Natural killer cell (primary cell): ENCODE measurements at regions not wholly inside any gene's neighbourhood (a gene's known extent, or its start where the extent isn't known, plus 50 kb on each side); places are given as distances from the start of the nearest gene placed in this dataset.
A peak's percentile ranks its signal among the peaks of the same experiment; 100 is the strongest.

Experiments used
- ATAC-seq, 3 donors: fragments of 150-1000 bp in 2 of 3; fragments of 200-7000 bp in 1 of 3; cut with Tn5 transposase; 1 replicate in 1 of 3; 2 replicates in 2 of 3; pipeline ENCODE4 v1.10.0; 2021; ENCODE audit warnings: mild to moderate bottlenecking in 2 of 3, moderate library complexity in 2 of 3
- DNase-seq, 2 donors: peaks; one replicate each; pipeline versions ENCODE4 v3.0.0 to v3.0.0-alpha.2; 2013 to 2021; ENCODE audit warnings: mixed read lengths in 1 of 2
- H3K27ac ChIP-seq: one replicate; pipeline ENCODE4 v1.5.1; 2013; ENCODE audit warnings: mild to moderate bottlenecking, low read length
- H3K27me3 ChIP-seq: one replicate; pipeline ENCODE4 v1.6.1; 2013; ENCODE audit warnings: low read length; ENCODE audit not compliant: control insufficient read depth, insufficient read depth
- H3K36me3 ChIP-seq: one replicate; pipeline ENCODE4 v1.6.1; 2013; ENCODE audit warnings: low read length; ENCODE audit not compliant: control insufficient read depth, insufficient read depth
- H3K4me1 ChIP-seq: one replicate; pipeline ENCODE4 v1.6.1; 2013; ENCODE audit warnings: low read length; ENCODE audit not compliant: control insufficient read depth, insufficient read depth
- H3K4me3 ChIP-seq: one replicate; pipeline ENCODE4 v1.5.1; 2013; ENCODE audit warnings: low read length
- H3K9me3 ChIP-seq: one replicate; pipeline ENCODE4 v1.6.1; 2013; ENCODE audit warnings: low read length; ENCODE audit not compliant: control insufficient read depth, insufficient read depth
- H3K27ac Mint-ChIP-seq, 2 donors: one replicate each; pipeline ENCODE4 v1.8.0; 2022; ENCODE audit warnings: mild to moderate bottlenecking in 2 of 2, mixed read lengths in 2 of 2, moderate library complexity in 1 of 2
- H3K27me3 Mint-ChIP-seq, 2 donors: one replicate each; pipeline ENCODE4 v1.8.0; 2022; ENCODE audit warnings: low read depth in 2 of 2, mixed read lengths in 2 of 2
- H3K36me3 Mint-ChIP-seq: one replicate; pipeline ENCODE4 v1.8.0; 2022; ENCODE audit warnings: mixed read lengths
- H3K4me1 Mint-ChIP-seq, 2 donors: one replicate each; pipeline ENCODE4 v1.8.0; 2022; ENCODE audit warnings: mixed read lengths in 2 of 2
- H3K4me3 Mint-ChIP-seq: one replicate; pipeline ENCODE4 v1.8.0; 2022; ENCODE audit warnings: mild to moderate bottlenecking, moderate library complexity, mixed read lengths
- H3K9me3 Mint-ChIP-seq, 2 donors: one replicate each; pipeline ENCODE4 v1.8.0; 2022; ENCODE audit warnings: mixed read lengths in 2 of 2
- WGBS: methylation state at CpG from one replicate; pipeline ENCODE4 v1.1.7; 2013; ENCODE audit warnings: missing lambda C conversion rate; ENCODE audit not compliant: insufficient coverage; 5-methylcytosine and 5-hydroxymethylcytosine counted together
- intact Hi-C: fragments of 100-400 bp; cut with micrococcal nuclease; formaldehyde crosslinking; loops from one replicate; pipeline ENCODE4 v1.14.2; 2022
- TF ChIP-seq, protein P1 (sequence below): fragments of 200-600 bp; IDR thresholded peaks from one replicate; pipeline ENCODE4 v1.8.0; 2022; ENCODE audit warnings: antibody characterized with exemption

DNA sequence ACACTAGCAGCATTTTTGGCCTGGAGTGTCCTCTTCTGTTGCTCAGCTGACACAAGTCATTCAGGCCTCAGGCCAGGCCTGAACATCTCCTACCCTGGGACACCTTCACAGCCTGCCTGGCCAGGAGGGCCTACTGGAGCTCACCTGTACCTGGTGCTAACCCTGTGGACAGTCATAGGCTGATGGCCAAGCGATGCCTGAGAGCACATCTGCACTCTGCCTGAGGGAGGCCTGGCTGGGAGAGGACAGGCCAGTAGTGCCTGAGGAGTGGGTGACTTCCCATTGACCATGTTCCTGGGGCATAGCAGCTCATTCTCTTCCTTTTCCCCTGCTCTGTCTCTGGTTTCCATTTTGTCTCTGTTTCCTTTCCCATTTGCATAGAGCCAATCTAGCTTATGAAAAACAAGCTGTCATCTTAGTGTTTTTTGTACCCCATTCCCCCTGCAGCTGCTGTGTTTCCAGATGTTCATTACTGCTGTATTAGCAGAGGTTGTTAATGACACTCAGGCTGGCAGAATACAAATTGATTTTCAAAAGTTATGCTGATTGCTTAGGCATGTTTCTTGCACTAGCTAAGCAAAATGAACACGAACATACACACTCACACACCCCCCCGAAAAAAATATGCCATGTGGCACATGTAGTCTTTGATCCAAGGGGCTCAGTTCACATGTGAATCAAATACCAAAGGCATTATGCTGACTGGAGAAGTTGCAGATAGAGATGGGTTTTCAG, 149.7 kb upstream of the HS6ST1 start:
- no peak overlapping the region for H3K4me3 Mint-ChIP-seq
- H3K9me3 Mint-ChIP-seq, result peaks cover 4 to 7% of the 10 kb centered on the region in 2 donors
- Histone ChIP-seq H3K27ac (no peak overlapping the region), H3K36me3 (no peaks in the 10 kb centered on the region), H3K4me1 (peaks cover 4% of the 10 kb centered on the region), H3K9me3 (peaks cover 33% of the 10 kb centered on the region), H3K4me3 (no peak overlapping the region), H3K27me3 (no peaks in the 10 kb centered on the region)
- no peak for ATAC-seq
- WGBS, result 66% methylated on average over 3 of the region's 3 CpGs
- intact Hi-C loops, result no loop called here
- DNase-seq, result peak in 1 of 2 donors; percentile 7
- H3K27ac Mint-ChIP-seq, result no peak overlapping the region
- H3K27me3 Mint-ChIP-seq, result no peaks in the 10 kb centered on the region
- no peaks in the 10 kb centered on the region for H3K36me3 Mint-ChIP-seq
- peaks cover 4 to 8% of the 10 kb centered on the region in 2 donors for H3K4me1 Mint-ChIP-seq
- TF ChIP-seq, protein P1, sequence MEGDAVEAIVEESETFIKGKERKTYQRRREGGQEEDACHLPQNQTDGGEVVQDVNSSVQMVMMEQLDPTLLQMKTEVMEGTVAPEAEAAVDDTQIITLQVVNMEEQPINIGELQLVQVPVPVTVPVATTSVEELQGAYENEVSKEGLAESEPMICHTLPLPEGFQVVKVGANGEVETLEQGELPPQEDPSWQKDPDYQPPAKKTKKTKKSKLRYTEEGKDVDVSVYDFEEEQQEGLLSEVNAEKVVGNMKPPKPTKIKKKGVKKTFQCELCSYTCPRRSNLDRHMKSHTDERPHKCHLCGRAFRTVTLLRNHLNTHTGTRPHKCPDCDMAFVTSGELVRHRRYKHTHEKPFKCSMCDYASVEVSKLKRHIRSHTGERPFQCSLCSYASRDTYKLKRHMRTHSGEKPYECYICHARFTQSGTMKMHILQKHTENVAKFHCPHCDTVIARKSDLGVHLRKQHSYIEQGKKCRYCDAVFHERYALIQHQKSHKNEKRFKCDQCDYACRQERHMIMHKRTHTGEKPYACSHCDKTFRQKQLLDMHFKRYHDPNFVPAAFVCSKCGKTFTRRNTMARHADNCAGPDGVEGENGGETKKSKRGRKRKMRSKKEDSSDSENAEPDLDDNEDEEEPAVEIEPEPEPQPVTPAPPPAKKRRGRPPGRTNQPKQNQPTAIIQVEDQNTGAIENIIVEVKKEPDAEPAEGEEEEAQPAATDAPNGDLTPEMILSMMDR, result no peak

DNA sequence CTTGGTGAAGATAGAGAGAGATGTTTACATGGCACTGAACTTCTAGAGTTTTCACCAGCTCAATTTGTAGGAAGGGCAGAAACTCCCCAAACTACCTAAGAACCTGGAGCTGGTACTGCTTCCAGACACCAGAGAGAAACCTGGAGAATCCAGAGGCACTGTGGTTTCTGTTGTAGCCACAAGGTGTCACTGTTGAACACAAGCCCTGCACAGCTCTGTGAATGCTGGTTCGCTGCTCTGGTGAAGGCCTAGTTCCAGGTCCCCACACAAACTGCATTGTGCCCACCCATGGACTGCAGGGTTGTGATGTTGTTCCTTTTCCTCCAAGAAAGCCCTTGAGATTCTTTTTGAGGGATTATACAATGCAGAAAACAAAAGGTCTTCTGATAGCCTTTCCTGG, 150.5 kb upstream of the HS6ST1 start:
- Histone ChIP-seq H3K36me3 (no peaks in the 10 kb centered on the region), H3K4me1 (peaks cover 12% of the 10 kb centered on the region), H3K9me3 (peaks cover 33% of the 10 kb centered on the region), H3K27ac (no peak overlapping the region), H3K27me3 (no peaks in the 10 kb centered on the region), H3K4me3 (no peak overlapping the region)
- Mint-ChIP-seq H3K4me1 (peaks cover 10 to 13% of the 10 kb centered on the region in 2 donors), H3K36me3 (no peaks in the 10 kb centered on the region), H3K27me3 (no peaks in the 10 kb centered on the region), H3K9me3 (peaks cover 4 to 7% of the 10 kb centered on the region in 2 donors), H3K27ac (no peak overlapping the region), H3K4me3 (no peak overlapping the region)
- WGBS, result 69% methylated on average over 1 of the region's 1 CpG
- intact Hi-C loops, result no loop called here
- TF ChIP-seq, protein P1, result no peak
- DNase-seq (peak in 1 of 2 donors; percentile 11), ATAC-seq (no peak)

DNA sequence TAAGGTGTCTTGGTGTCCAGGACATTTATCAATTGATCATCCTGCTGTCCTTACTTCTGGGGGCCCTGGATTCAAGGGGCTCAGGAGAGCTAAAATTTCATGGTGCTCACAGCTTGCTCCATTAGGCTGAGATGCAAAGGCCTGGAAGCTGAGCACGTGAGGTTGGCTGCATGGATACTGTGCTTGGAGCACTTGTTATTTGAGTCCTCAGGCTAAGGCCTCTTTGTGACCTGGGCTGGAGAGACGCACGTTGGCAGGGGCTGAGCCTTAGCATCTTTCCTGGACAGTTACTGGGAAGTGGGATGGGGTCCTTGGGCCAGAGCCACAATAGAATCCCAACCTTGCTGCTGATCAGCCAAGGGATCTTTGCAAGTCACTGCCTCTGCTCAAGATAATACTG, 151.2 kb upstream of the HS6ST1 start:
- Mint-ChIP-seq H3K9me3 (peaks cover 4 to 7% of the 10 kb centered on the region in 2 donors), H3K4me1 (peaks cover 16 to 19% of the 10 kb centered on the region in 2 donors), H3K36me3 (no peaks in the 10 kb centered on the region), H3K4me3 (no peak overlapping the region), H3K27me3 (no peaks in the 10 kb centered on the region), H3K27ac (no peak overlapping the region)
- ATAC-seq (no peak), DNase-seq (peak in 1 of 2 donors; percentile 6)
- TF ChIP-seq, protein P1, result no peak
- Histone ChIP-seq H3K27ac (no peak overlapping the region), H3K9me3 (peaks cover 33% of the 10 kb centered on the region), H3K27me3 (no peaks in the 10 kb centered on the region), H3K4me3 (no peak overlapping the region), H3K4me1 (peaks cover 16% of the 10 kb centered on the region), H3K36me3 (no peaks in the 10 kb centered on the region)
- intact Hi-C loops, result no loop called here
- WGBS, result 87% methylated on average over 3 of the region's 3 CpGs

DNA sequence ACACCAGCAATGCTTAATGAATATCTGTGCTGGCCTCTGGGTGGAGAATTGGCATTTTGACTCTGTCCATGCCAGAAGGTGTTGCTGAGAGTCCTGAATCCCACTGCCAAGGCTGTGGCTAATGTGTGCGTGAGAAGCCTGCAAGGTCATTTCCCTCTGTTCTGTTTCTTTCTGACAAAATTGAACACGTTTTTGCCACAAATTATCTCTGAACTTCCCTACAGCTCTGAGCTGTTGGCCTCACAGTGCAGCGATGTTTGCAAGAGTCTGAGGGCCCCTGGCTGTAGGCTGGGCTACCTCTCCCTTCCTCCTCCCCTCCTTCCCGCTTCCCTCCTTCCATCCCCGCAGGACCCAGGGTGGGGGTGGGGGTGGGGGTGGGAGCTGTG, 154.1 kb upstream of the HS6ST1 start:
- Histone ChIP-seq H3K27ac (no peak overlapping the region), H3K4me1 (peaks cover 16% of the 10 kb centered on the region), H3K36me3 (no peaks in the 10 kb centered on the region), H3K4me3 (no peak overlapping the region), H3K9me3 (peaks cover 22% of the 10 kb centered on the region), H3K27me3 (no peaks in the 10 kb centered on the region)
- TF ChIP-seq, protein P1, result no peak
- Mint-ChIP-seq H3K36me3 (no peaks in the 10 kb centered on the region), H3K27ac (peak overlapping the region; percentile 57 to 61), H3K4me1 (peaks cover 17 to 19% of the 10 kb centered on the region in 2 donors), H3K9me3 (peaks cover 3 to 7% of the 10 kb centered on the region in 2 donors), H3K4me3 (no peak overlapping the region), H3K27me3 (no peaks in the 10 kb centered on the region)
- ATAC-seq (peak in 2 of 3 donors; percentile 27 to 57), DNase-seq (no peak)
- 11% methylated on average over 3 of the region's 5 CpGs for WGBS
- intact Hi-C loops, result no loop called here
